Transverse colon (tissue), 3 donors: ENCODE measurements at regions not wholly inside any gene's neighbourhood (a gene's known extent, or its start where the extent isn't known, plus 50 kb on each side); places are given as distances from the start of the nearest gene placed in this dataset.

Experiments used
- CTCF ChIP-seq, 5 experiments: fragments of 200-600 bp in 3 of 5; fragments of 450-650 bp in 2 of 5; sonication (generic) in 3 of 5; IDR thresholded peaks; 1 replicate in 2 of 5; 2 replicates in 3 of 5; pipeline ENCODE4 v1.5.1; 2016 to 2017; ENCODE audit warnings: antibody characterized with exemption in 5 of 5, inconsistent platforms in 3 of 5, mild to moderate bottlenecking in 2 of 5, moderate library complexity in 1 of 5
- POLR2A ChIP-seq: fragments of 450-650 bp; IDR thresholded peaks from one replicate; pipeline ENCODE4 v1.6.1; 2016; ENCODE audit warnings: antibody characterized with exemption, mild to moderate bottlenecking, moderate library complexity

GRCh38 chr17:27396045-27396444, 60.2 kb upstream of the KSR1 start:
- TF ChIP-seq POLR2A: no peak
- TF ChIP-seq CTCF (IDR thresholded peaks at IDR 0.05): no peak
